ENCODE measurements at regions not wholly inside any gene's neighbourhood (a gene's known extent, or its start where the extent isn't known, plus 50 kb on each side); places are given as distances from the start of the nearest gene placed in this dataset.

DNA sequence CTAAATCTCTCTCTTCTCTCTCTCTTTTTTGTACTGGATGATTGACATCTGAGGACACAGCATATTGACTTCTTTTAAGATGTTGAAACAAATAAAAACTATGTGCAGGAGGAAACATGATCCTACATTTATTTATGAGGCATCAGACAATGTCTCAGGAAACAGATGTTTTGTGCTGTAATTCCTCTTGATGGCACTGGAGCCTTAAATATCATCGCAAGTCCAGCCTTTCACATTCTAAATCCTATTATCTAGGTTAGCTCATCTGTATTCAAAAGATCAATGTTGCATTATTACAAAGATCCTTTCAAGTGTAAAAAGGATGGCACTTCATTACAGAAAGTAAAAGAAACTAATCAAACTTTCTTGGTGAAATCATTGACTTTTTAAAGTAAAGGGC is 63.9 kb downstream of the MAT2B start:
- no peaks in the 10 kb centered on the region for H3K79me2 ChIP-seq (ENCODE audit: control insufficient read depth, insufficient read depth, low read length)
- no peak overlapping the region for H3K4me3 ChIP-seq (ENCODE audit: control insufficient read depth in 2 of 3, extremely low read depth in 1 of 3, insufficient read depth in 2 of 3, low read depth in 1 of 3, low read length in 3 of 3)
- dilution Hi-C loops (cut with MboI; ENCODE audit: extremely low pct_ligation_motif_present, low sequenced_read_pairs), result loop anchor here (25.0 kb wide), 1 partner anchor 918 kb away; no protein-coding TSS in a partner anchor
- TF ChIP-seq CTCF (optimal IDR thresholded peaks at IDR 0.05 in 1 of 3, IDR thresholded peaks at IDR 0.05 in 1 of 3, conservative IDR thresholded peaks at IDR 0.05 in 1 of 3; ENCODE audit: extremely low read depth in 1 of 3, insufficient read depth in 2 of 3, low read length in 3 of 3), result peak in 1 of 3 experiments; percentile 9
- TF ChIP-seq EZH2 (IDR thresholded peaks at IDR 0.05; ENCODE audit: low read length), result no peak
- FAIRE-seq (no peak), DNase-seq (ENCODE audit: low read depth, low spot score) (no peak)
- no peaks in the 10 kb centered on the region for H3K9me3 ChIP-seq (ENCODE audit: control insufficient read depth, low read depth, low read length)
- no peaks in the 10 kb centered on the region for H3K9me1 ChIP-seq (ENCODE audit: control insufficient read depth, extremely low read depth, insufficient read depth, low read length)
- H3K36me3 ChIP-seq (ENCODE audit: control insufficient read depth in 2 of 2, extremely low read depth in 1 of 2, insufficient read depth in 2 of 2, low read length in 2 of 2), result no peaks in the 10 kb centered on the region
- H3K4me1 ChIP-seq (ENCODE audit: control insufficient read depth, extremely low read depth, insufficient read depth, low read length), result peaks cover 3% of the 10 kb centered on the region
- no peaks in the 10 kb centered on the region for H4K20me1 ChIP-seq (ENCODE audit: control insufficient read depth, extremely low read depth, insufficient read depth, low read length)
- no peak overlapping the region for H3K9ac ChIP-seq (ENCODE audit: control insufficient read depth, extremely low read depth, insufficient read depth, low read length)
- no peak overlapping the region for H2AFZ ChIP-seq (ENCODE audit: control insufficient read depth, low read length)
- peaks cover 28% of the 10 kb centered on the region for H3K27me3 ChIP-seq (ENCODE audit: control insufficient read depth, extremely low read depth, insufficient read depth, low read length)
- H3K4me2 ChIP-seq (ENCODE audit: control insufficient read depth, extremely low read depth, insufficient read depth, low read depth, low read length), result no peak overlapping the region
- H3K27ac ChIP-seq (ENCODE audit: control insufficient read depth, insufficient read depth, low read length), result no peak overlapping the region

DNA sequence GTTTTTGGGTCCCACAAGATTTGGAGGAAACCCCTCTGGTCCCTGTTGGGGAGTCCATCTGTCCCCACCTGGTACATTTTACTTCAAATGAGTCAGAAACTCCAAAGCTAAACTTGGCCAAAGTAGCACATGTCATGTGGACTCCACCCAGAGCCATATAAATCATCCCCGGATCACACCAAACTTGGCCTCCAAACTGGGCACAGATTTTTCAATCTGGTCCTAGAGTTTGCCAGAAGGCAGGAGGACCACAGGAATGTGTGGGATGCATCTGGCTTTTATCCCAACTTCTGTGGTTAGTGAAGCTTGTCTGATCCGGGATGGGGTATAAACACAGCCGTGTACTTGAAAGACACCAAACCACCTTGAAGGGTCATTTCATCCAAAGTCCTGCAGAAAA is 66.3 kb downstream of the MAT2B start:
- dilution Hi-C loops (cut with MboI; ENCODE audit: extremely low pct_ligation_motif_present, low sequenced_read_pairs), result loop anchor here (25.0 kb wide), 1 partner anchor 916 kb away; no protein-coding TSS in a partner anchor
- DNase-seq (ENCODE audit: low read depth, low spot score), result no peak

More for the DNA sequence above, 66.3 kb downstream of the MAT2B start:
- TF ChIP-seq EZH2 (IDR thresholded peaks at IDR 0.05; ENCODE audit: low read length), result no peak
- TF ChIP-seq CTCF (optimal IDR thresholded peaks at IDR 0.05 in 1 of 3, IDR thresholded peaks at IDR 0.05 in 1 of 3, conservative IDR thresholded peaks at IDR 0.05 in 1 of 3; ENCODE audit: extremely low read depth in 1 of 3, insufficient read depth in 2 of 3, low read length in 3 of 3), result no peak
- Histone ChIP-seq H4K20me1 (ENCODE audit: control insufficient read depth, extremely low read depth, insufficient read depth, low read length) (no peaks in the 10 kb centered on the region), H3K9me3 (ENCODE audit: control insufficient read depth, low read depth, low read length) (no peaks in the 10 kb centered on the region), H3K4me3 (ENCODE audit: control insufficient read depth in 2 of 3, extremely low read depth in 1 of 3, insufficient read depth in 2 of 3, low read depth in 1 of 3, low read length in 3 of 3) (no peak overlapping the region), H3K79me2 (ENCODE audit: control insufficient read depth, insufficient read depth, low read length) (no peaks in the 10 kb centered on the region), H3K9ac (ENCODE audit: control insufficient read depth, extremely low read depth, insufficient read depth, low read length) (no peak overlapping the region), H2AFZ (ENCODE audit: control insufficient read depth, low read length) (no peak overlapping the region), H3K27ac (ENCODE audit: control insufficient read depth, insufficient read depth, low read length) (no peak overlapping the region), H3K4me1 (ENCODE audit: control insufficient read depth, extremely low read depth, insufficient read depth, low read length) (no peaks in the 10 kb centered on the region), H3K4me2 (ENCODE audit: control insufficient read depth, extremely low read depth, insufficient read depth, low read depth, low read length) (no peak overlapping the region), H3K36me3 (ENCODE audit: control insufficient read depth in 2 of 2, extremely low read depth in 1 of 2, insufficient read depth in 2 of 2, low read length in 2 of 2) (no peaks in the 10 kb centered on the region), H3K9me1 (ENCODE audit: control insufficient read depth, extremely low read depth, insufficient read depth, low read length) (no peaks in the 10 kb centered on the region), H3K27me3 (ENCODE audit: control insufficient read depth, extremely low read depth, insufficient read depth, low read length) (peaks cover 5% of the 10 kb centered on the region)
- no peak for FAIRE-seq

Data from keratinocyte (primary cell).